ENCODE measurements at regions not wholly inside any gene's neighbourhood (a gene's known extent, or its start where the extent isn't known, plus 50 kb on each side); places are given as distances from the start of the nearest gene placed in this dataset.
"Not testable (repeated sequence)": the region's sequence is repeated elsewhere in the genome, so short reads cannot be mapped to it uniquely, and the experiment has no call there.

GRCh38 chr3:24686808-24687207 lies 192.2 kb upstream of the THRB start:
- in situ Hi-C loops (cut with HindIII; ENCODE audit: low pct_unique_long_range_greater_than_20kb, low sequenced_read_pairs): no loop called here
- no peak for DNase-seq (ENCODE audit: low read depth in 1 of 2, low spot score in 1 of 2)
- no peak for TF ChIP-seq JUND (IDR thresholded peaks at IDR 0.05; ENCODE audit: low read depth)

GRCh38 chr3:24687671-24688070 lies 193.0 kb upstream of the THRB start:
- TF ChIP-seq JUND (IDR thresholded peaks at IDR 0.05; ENCODE audit: low read depth): no peak
- in situ Hi-C loops (cut with HindIII; ENCODE audit: low pct_unique_long_range_greater_than_20kb, low sequenced_read_pairs): no loop called here
- DNase-seq (ENCODE audit: low read depth in 1 of 2, low spot score in 1 of 2): no peak

- DNase-seq (ENCODE audit: low read depth in 1 of 2, low spot score in 1 of 2): no peak
- no peak for TF ChIP-seq JUND (IDR thresholded peaks at IDR 0.05; ENCODE audit: low read depth)
- in situ Hi-C loops (cut with HindIII; ENCODE audit: low pct_unique_long_range_greater_than_20kb, low sequenced_read_pairs): no loop called here
Measured at GRCh38 chr3:24688446-24689148, 193.9 kb upstream of the THRB start.

DNA sequence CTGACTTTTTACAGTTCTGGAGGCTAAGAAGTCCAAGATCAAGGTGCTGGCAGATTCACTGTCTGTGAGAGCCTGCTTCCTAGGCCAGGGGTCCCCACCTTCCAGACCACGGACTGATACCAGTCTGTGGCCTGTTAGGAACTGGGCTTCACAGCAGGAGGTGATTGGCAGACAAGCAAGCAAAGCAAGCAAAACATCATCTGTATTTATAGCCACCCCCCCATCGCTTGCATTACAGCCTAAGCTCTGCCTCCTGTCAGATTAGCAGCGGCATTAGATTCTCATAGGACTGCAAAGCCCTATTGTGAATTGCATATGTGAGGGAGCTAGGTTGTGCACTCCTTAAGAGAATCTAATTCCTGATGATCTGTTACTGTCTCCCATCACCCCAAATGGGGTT lies 194.7 kb upstream of the THRB start:
- TF ChIP-seq JUND (IDR thresholded peaks at IDR 0.05; ENCODE audit: low read depth): no peak
- no peak for DNase-seq (ENCODE audit: low read depth in 1 of 2, low spot score in 1 of 2)
- in situ Hi-C loops (cut with HindIII; ENCODE audit: low pct_unique_long_range_greater_than_20kb, low sequenced_read_pairs): no loop called here

GRCh38 chr3:24690777-24691176 lies 196.1 kb upstream of the THRB start:
- in situ Hi-C loops (cut with HindIII; ENCODE audit: low pct_unique_long_range_greater_than_20kb, low sequenced_read_pairs): no loop called here
- DNase-seq (ENCODE audit: low read depth in 1 of 2, low spot score in 1 of 2): no peak
- TF ChIP-seq JUND (IDR thresholded peaks at IDR 0.05; ENCODE audit: low read depth): no peak

DNA sequence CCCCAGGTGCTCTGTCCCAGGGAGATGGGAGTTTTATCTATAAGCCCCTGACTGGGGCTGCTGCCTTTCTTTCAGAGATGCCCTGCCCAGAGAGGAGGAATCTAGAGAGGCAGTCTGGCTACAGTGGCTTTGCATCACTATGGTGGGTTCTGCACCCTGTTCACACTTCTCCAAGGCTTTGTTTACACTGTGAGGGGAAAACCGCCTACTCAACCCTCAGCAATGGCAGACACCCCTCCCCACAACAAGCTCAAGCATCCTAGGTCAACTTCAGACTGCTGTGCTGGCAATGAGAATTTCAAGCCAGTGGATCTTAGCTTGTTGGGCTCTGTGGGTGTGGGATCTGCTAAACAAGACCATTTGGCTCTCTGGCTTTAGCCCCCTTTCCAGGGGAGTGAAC lies 204.4 kb upstream of the THRB start:
- DNase-seq (ENCODE audit: low read depth in 1 of 2, low spot score in 1 of 2); in situ Hi-C loops (cut with HindIII; ENCODE audit: low pct_unique_long_range_greater_than_20kb, low sequenced_read_pairs): not testable (repeated sequence)

GRCh38 chr3:24704496-24704895 lies 209.8 kb upstream of the THRB start:
- peak in 1 of 2 experiments; percentile 14 for DNase-seq (ENCODE audit: low read depth in 1 of 2, low spot score in 1 of 2)

DNA sequence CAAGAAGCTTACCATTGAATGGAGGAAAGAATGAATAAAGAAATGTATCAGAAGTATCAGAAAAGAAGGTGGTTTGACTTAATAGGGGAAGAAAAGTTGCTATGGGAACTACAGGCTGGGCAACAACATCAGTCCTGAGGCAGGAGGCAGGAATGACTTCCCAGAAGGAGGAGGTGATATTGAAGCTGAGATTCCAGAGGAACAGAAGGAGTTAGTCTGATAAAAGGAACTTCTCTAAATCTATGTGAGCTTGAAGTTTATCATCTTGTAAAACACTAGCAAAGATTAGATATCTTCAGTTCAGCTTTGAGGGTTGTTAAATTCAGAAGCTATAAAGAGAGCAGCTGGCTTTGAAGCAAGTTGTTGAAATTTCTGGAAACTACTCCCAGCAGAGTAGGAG lies 213.3 kb upstream of the THRB start:
- no peak for TF ChIP-seq JUND (IDR thresholded peaks at IDR 0.05; ENCODE audit: low read depth)
- in situ Hi-C loops (cut with HindIII; ENCODE audit: low pct_unique_long_range_greater_than_20kb, low sequenced_read_pairs): no loop called here
- no peak for DNase-seq (ENCODE audit: low read depth in 1 of 2, low spot score in 1 of 2)

More at GRCh38 chr3:24704496-24704895, 209.8 kb upstream of the THRB start:
- in situ Hi-C loops (cut with HindIII; ENCODE audit: low pct_unique_long_range_greater_than_20kb, low sequenced_read_pairs): no loop called here
- no peak for TF ChIP-seq JUND (IDR thresholded peaks at IDR 0.05; ENCODE audit: low read depth)

DNA sequence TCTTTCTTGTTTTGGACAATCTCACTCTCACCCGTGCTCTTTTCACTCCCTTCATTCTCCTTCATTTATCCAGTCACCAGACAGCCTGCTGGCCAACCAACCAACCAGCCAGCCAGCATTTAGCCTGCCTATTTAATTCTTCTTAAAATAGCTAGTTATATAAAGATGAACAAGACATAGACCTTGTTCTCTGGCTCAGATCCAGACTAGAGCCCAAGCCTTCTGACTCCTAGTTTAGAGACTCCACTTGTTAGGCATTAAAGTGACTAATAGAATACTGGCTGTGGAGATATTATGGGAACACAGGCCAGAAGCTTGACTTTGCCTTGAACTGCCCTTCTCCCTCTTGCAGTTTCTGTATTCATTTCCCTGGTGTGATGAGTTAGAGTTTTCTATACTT lies 215.3 kb upstream of the THRB start:
- no peak for DNase-seq (ENCODE audit: low read depth in 1 of 2, low spot score in 1 of 2)
- in situ Hi-C loops (cut with HindIII; ENCODE audit: low pct_unique_long_range_greater_than_20kb, low sequenced_read_pairs): no loop called here
- TF ChIP-seq JUND (IDR thresholded peaks at IDR 0.05; ENCODE audit: low read depth): no peak

- DNase-seq (ENCODE audit: low read depth in 1 of 2, low spot score in 1 of 2): no peak
- TF ChIP-seq JUND (IDR thresholded peaks at IDR 0.05; ENCODE audit: low read depth): no peak
- in situ Hi-C loops (cut with HindIII; ENCODE audit: low pct_unique_long_range_greater_than_20kb, low sequenced_read_pairs): no loop called here
Measured at GRCh38 chr3:24713516-24713915, 218.9 kb upstream of the THRB start.

- TF ChIP-seq JUND (IDR thresholded peaks at IDR 0.05; ENCODE audit: low read depth): no peak
- DNase-seq (ENCODE audit: low read depth in 1 of 2, low spot score in 1 of 2): no peak
- in situ Hi-C loops (cut with HindIII; ENCODE audit: low pct_unique_long_range_greater_than_20kb, low sequenced_read_pairs): no loop called here
Measured at GRCh38 chr3:24714436-24714835, 219.8 kb upstream of the THRB start.

GRCh38 chr3:24715171-24715792 lies 220.6 kb upstream of the THRB start:
- in situ Hi-C loops (cut with HindIII; ENCODE audit: low pct_unique_long_range_greater_than_20kb, low sequenced_read_pairs): no loop called here
- no peak for TF ChIP-seq JUND (IDR thresholded peaks at IDR 0.05; ENCODE audit: low read depth)
- no peak for DNase-seq (ENCODE audit: low read depth in 1 of 2, low spot score in 1 of 2)

- in situ Hi-C loops (cut with HindIII; ENCODE audit: low pct_unique_long_range_greater_than_20kb, low sequenced_read_pairs): no loop called here
Measured at GRCh38 chr3:24722087-24722486, 227.4 kb upstream of the THRB start.

More at GRCh38 chr3:24722087-24722486, 227.4 kb upstream of the THRB start:
- no peak for TF ChIP-seq JUND (IDR thresholded peaks at IDR 0.05; ENCODE audit: low read depth)
- no peak for DNase-seq (ENCODE audit: low read depth in 1 of 2, low spot score in 1 of 2)

Measured in T47D (cell line).